A549 (cell line): ENCODE measurements at regions not wholly inside any gene's neighbourhood (a gene's known extent, or its start where the extent isn't known, plus 50 kb on each side); places are given as distances from the start of the nearest gene placed in this dataset.

ENCODE experiments used
- ATAC-seq, 2 experiments: fragments of 200-7000 bp in 1 of 2; fragments of >200 bp in 1 of 2; cut with Nextera tagmentation in 1 of 2; cut with Tn5 transposase in 1 of 2; 3 replicates each; pipeline versions ENCODE4 v1.8.0 to v1.9.1; 2018 to 2020; ENCODE audit warnings: mild to moderate bottlenecking in 1 of 2, moderate library complexity in 1 of 2
- CTCF ChIA-PET: fragments of 300-600 bp; sonication (Branson Sonifier 250); formaldehyde crosslinking; extraction: SDS; loops from one replicate; lab custom pipeline; 2021; ENCODE audit warnings: antibody characterized with exemption, inconsistent platforms; lab: Yijun Ruan, JAX
- POLR2A ChIA-PET: fragments of 350-600 bp; formaldehyde crosslinking; extraction: SDS; loops from one replicate; lab custom pipeline; 2021; ENCODE audit warnings: antibody characterized with exemption, inconsistent platforms; lab: Yijun Ruan, JAX
- DNase-seq, 2 experiments: peaks; one replicate each; pipeline versions ENCODE4 v3.0.0 to v3.0.0-alpha.2; 2011 to 2016; ENCODE audit warnings: low read depth in 1 of 2, low spot score in 1 of 2
- FAIRE-seq: peaks from 2 replicates; lab custom pipeline; 2011; peaks lifted over from hg19 to GRCh38; lab: Jason Lieb, UNC
- H3K27ac ChIP-seq, 2 experiments: fragments of >200 bp; sonication (Bioruptor Twin); formaldehyde crosslinking; 3 replicates each; pipeline ENCODE4 v1.5.1; 2016 to 2017
- H3K4me1 ChIP-seq: fragments of >200 bp; sonication (Bioruptor Twin); formaldehyde crosslinking; 3 replicates; pipeline ENCODE4 v1.6.1; 2016
- H3K4me2 ChIP-seq: fragments of >200 bp; sonication (Bioruptor Twin); formaldehyde crosslinking; 3 replicates; pipeline ENCODE4 v1.6.1; 2016
- H3K4me3 ChIP-seq: fragments of >200 bp; sonication (Bioruptor Twin); formaldehyde crosslinking; 3 replicates; pipeline ENCODE4 v1.5.1; 2016
- H3K9me3 ChIP-seq: fragments of >200 bp; sonication (Bioruptor Twin); formaldehyde crosslinking; 3 replicates; pipeline ENCODE4 v1.6.1; 2016
- BHLHE40 ChIP-seq: IDR thresholded peaks from 2 replicates; pipeline ENCODE4 v1.6.1; 2012; ENCODE audit warnings: low read depth, low read length, inconsistent platforms
- CBX2 ChIP-seq: fragments of 200-600 bp; sonication (generic); IDR thresholded peaks from 2 replicates; pipeline ENCODE4 v1.6.1; 2016; ENCODE audit warnings: low read depth, mild to moderate bottlenecking, borderline replicate concordance
- EHF ChIP-seq: fragments of 250-450 bp; sonication (Bioruptor Pico); IDR thresholded peaks from 2 replicates; pipeline ENCODE4 v1.5.0; 2020; ENCODE audit warnings: mild to moderate bottlenecking
- ESRRA ChIP-seq: fragments of 150-350 bp; IDR thresholded peaks from 2 replicates; pipeline ENCODE4 v1.6.1; 2014; ENCODE audit warnings: mild to moderate bottlenecking, low read length, borderline replicate concordance
- FOSL2 ChIP-seq, 2 experiments: fragments of 450-650 bp in 1 of 2; fragments of >200 bp in 1 of 2; sonication (Bioruptor Twin) in 1 of 2; formaldehyde crosslinking; IDR thresholded peaks; 2 replicates each; pipeline versions ENCODE4 v1.5.0 to v1.6.1; 2016 to 2020; ENCODE audit warnings: mild to moderate bottlenecking in 1 of 2, moderate library complexity in 1 of 2
- HDAC2 ChIP-seq: fragments of 200-600 bp; sonication (generic); IDR thresholded peaks from 2 replicates; pipeline ENCODE4 v1.6.1; 2016
- HEYL ChIP-seq: fragments of 250-450 bp; sonication (Bioruptor Pico); IDR thresholded peaks from 2 replicates; pipeline ENCODE4 v1.8.0; 2021; ENCODE audit warnings: mild to moderate bottlenecking, moderate library complexity
- HOXB13 ChIP-seq: fragments of 250-450 bp; sonication (Bioruptor Pico); IDR thresholded peaks from 2 replicates; pipeline ENCODE4 v1.5.0; 2020; ENCODE audit warnings: low read depth, mild to moderate bottlenecking, moderate library complexity
- JUN ChIP-seq, 2 experiments: fragments of >200 bp; sonication (Bioruptor Twin); formaldehyde crosslinking; IDR thresholded peaks; 2 replicates in 1 of 2; 3 replicates in 1 of 2; pipeline ENCODE4 v1.6.1; 2016 to 2017
- KDM5A ChIP-seq: fragments of 200-600 bp; sonication (generic); IDR thresholded peaks from 2 replicates; pipeline ENCODE4 v1.6.1; 2016; ENCODE audit warnings: antibody characterized with exemption, mild to moderate bottlenecking
- MYC ChIP-seq: IDR thresholded peaks from 2 replicates; pipeline ENCODE4 v1.6.1; 2012; ENCODE audit warnings: mild to moderate bottlenecking, inconsistent platforms, low read length, improper control_type of control experiment, borderline replicate concordance
- NPAS2 ChIP-seq: fragments of 250-450 bp; sonication (Bioruptor Pico); IDR thresholded peaks from 2 replicates; pipeline ENCODE4 v1.8.0; 2022; ENCODE audit warnings: mild to moderate bottlenecking, moderate library complexity, borderline replicate concordance
- RAD21 ChIP-seq, 2 experiments: fragments of >200 bp in 1 of 2; sonication (Bioruptor Twin) in 1 of 2; formaldehyde crosslinking in 1 of 2; IDR thresholded peaks in 1 of 2; conservative IDR thresholded peaks in 1 of 2; 2 replicates in 1 of 2; 3 replicates in 1 of 2; pipeline ENCODE4 v1.6.1; 2012 to 2018; ENCODE audit warnings: inconsistent platforms in 1 of 2
- RARB ChIP-seq: fragments of 250-450 bp; sonication (Bioruptor Pico); IDR thresholded peaks from 2 replicates; pipeline ENCODE4 v1.8.0; 2021; ENCODE audit warnings: mild to moderate bottlenecking, moderate library complexity
- RCOR1 ChIP-seq: fragments of 150-350 bp; IDR thresholded peaks from 2 replicates; pipeline ENCODE4 v1.6.1; 2014; ENCODE audit warnings: antibody characterized with exemption, low read length, low read depth
- RFX5 ChIP-seq: fragments of 450-650 bp; IDR thresholded peaks from 2 replicates; pipeline ENCODE4 v1.7.1; 2014; ENCODE audit warnings: antibody characterized with exemption, mild to moderate bottlenecking, moderate library complexity
- TFCP2L1 ChIP-seq: fragments of 250-450 bp; sonication (Bioruptor Pico); IDR thresholded peaks from 2 replicates; pipeline ENCODE4 v1.5.0; 2021; ENCODE audit warnings: mild to moderate bottlenecking
- TP53 ChIP-seq: fragments of 250-450 bp; sonication (Bioruptor Pico); IDR thresholded peaks from 2 replicates; pipeline ENCODE4 v1.5.0; 2021; ENCODE audit warnings: mild to moderate bottlenecking, moderate library complexity
- ZNF302 ChIP-seq: fragments of 250-450 bp; sonication (Bioruptor Pico); IDR thresholded peaks from 2 replicates; pipeline ENCODE4 v1.9.0; 2021; ENCODE audit warnings: inconsistent platforms, mild to moderate bottlenecking, moderate library complexity
- ZSCAN20 ChIP-seq: fragments of 250-450 bp; sonication (Bioruptor Pico); IDR thresholded peaks from 2 replicates; pipeline ENCODE4 v1.8.0; 2022; ENCODE audit warnings: mild to moderate bottlenecking, moderate library complexity
- WGBS: methylation state at CpG from one replicate; pipeline ENCODE4 v1.1.6; 2017; ENCODE audit errors: missing lambda C conversion rate; 5-methylcytosine and 5-hydroxymethylcytosine counted together
- TF ChIP-seq, protein P1 (sequence below): fragments of 450-650 bp; IDR thresholded peaks from 2 replicates; pipeline ENCODE4 v1.6.1; 2014; ENCODE audit warnings: antibody characterized with exemption
- TF ChIP-seq, protein P2 (sequence below): fragments of 250-450 bp; sonication (Bioruptor Pico); IDR thresholded peaks from 2 replicates; pipeline ENCODE4 v1.5.0; 2021; ENCODE audit warnings: mild to moderate bottlenecking, moderate library complexity, borderline replicate concordance

DNA sequence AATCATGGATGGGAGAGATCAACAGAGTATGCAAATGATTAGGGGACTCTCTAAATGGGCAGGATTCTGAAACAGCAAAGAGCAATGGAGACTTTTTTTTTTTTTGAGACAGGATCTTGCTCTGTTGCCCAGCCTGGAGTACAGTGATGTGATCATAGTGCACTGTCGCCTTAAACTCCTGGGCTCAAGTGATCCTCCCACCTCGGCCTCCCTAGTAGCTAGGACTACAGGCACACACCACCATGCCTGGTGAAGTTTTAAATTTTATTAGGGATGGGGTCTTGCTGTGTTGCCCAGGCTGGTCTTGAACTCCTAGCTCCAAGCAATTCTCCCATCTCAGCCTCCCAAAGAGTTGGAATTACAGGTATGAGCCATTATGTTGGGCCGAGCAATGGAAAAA is 255.0 kb upstream of the ZFHX3 start:
- Histone ChIP-seq H3K27ac (no peak overlapping the region), H3K4me1 (no peaks in the 10 kb centered on the region), H3K4me2 (no peak overlapping the region), H3K4me3 (no peak overlapping the region), H3K9me3 (no peaks in the 10 kb centered on the region)
- no peak for DNase-seq
- no peak for ATAC-seq
- POLR2A ChIA-PET: no interaction called here
- WGBS: 14% methylated on average over 3 of the region's 3 CpGs
- no peak for FAIRE-seq
- TF ChIP-seq HOXB13 (CRISPR knock-in tag): no peak
- no peak for TF ChIP-seq RAD21 (conservative IDR thresholded peaks at IDR 0.05 in 1 of 2, IDR thresholded peaks at IDR 0.05 in 1 of 2)
- TF ChIP-seq, all 56 proteins: peak for 0
- CTCF ChIA-PET: no interaction called here

DNA sequence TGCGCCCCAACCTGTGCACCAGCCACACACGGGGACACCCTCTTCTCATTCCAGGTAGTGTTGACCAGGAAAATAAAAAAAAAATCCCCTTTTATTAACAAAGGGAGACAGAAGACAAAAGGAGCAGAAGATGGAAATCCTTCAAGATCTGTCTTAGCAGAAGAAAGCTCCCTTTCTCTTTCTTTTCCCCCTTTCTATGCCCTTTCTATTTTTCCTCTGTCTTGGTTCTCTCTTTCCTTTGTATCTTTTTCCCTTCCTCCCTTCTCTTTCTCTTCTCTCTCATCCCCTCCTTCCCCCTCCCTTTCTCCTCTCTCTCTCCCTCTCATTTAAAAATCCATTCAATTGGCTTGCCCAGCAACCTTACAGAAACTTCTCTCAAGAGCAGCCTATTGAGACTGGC is 254.1 kb upstream of the ZFHX3 start:
- ATAC-seq: no peak
- 3% methylated on average over 2 of the region's 2 CpGs for WGBS
- DNase-seq: no peak
- Histone ChIP-seq H3K4me3 (no peak overlapping the region), H3K9me3 (no peaks in the 10 kb centered on the region)
- CTCF ChIA-PET: no interaction called here
- TF ChIP-seq ZSCAN20 (CRISPR knock-in tag): no peak
- TF ChIP-seq, all 56 proteins: peak for 0
- Histone ChIP-seq H3K27ac (no peak overlapping the region), H3K4me1 (no peaks in the 10 kb centered on the region), H3K4me2 (no peak overlapping the region)
- POLR2A ChIA-PET: no interaction called here
- FAIRE-seq: no peak

DNA sequence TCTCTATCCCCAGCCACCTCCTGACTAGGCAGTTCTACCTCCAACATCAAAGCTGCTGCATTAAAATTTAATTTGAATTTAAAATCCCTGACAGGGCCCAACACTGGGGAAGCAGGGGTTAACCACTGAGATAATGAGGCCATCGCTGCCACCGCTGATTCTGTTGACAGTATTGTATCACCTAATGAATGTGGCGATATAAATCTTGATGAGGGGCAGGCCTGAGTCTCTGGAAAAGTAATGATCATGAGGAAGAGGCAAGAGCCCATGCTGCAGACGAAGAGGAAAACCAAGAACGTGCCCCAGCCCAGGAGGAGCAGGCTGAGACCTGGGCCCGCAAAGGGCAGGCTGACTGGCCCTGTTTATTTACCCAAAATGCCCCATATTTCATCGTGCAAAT is 251.4 kb upstream of the ZFHX3 start:
- POLR2A ChIA-PET: no interaction called here
- 46% methylated on average over 7 of the region's 7 CpGs for WGBS
- ATAC-seq (no peak), DNase-seq (no peak), FAIRE-seq (no peak)
- no peak for TF ChIP-seq BHLHE40
- no peak for TF ChIP-seq EHF (CRISPR knock-in tag)
- TF ChIP-seq, protein P1, sequence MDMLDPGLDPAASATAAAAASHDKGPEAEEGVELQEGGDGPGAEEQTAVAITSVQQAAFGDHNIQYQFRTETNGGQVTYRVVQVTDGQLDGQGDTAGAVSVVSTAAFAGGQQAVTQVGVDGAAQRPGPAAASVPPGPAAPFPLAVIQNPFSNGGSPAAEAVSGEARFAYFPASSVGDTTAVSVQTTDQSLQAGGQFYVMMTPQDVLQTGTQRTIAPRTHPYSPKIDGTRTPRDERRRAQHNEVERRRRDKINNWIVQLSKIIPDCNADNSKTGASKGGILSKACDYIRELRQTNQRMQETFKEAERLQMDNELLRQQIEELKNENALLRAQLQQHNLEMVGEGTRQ: no peak
- no peak for TF ChIP-seq KDM5A
- no peak for TF ChIP-seq RCOR1
- no peak for TF ChIP-seq HOXB13 (CRISPR knock-in tag)
- TF ChIP-seq HEYL: no peak
- no peak for TF ChIP-seq JUN (IDR thresholded peaks at IDR 0.05)
- TF ChIP-seq ESRRA: no peak
- TF ChIP-seq RARB (CRISPR knock-in tag): no peak
- TF ChIP-seq ZNF302 (CRISPR knock-in tag): no peak
- no peak for TF ChIP-seq TFCP2L1 (CRISPR knock-in tag)
- TF ChIP-seq, protein P2, sequence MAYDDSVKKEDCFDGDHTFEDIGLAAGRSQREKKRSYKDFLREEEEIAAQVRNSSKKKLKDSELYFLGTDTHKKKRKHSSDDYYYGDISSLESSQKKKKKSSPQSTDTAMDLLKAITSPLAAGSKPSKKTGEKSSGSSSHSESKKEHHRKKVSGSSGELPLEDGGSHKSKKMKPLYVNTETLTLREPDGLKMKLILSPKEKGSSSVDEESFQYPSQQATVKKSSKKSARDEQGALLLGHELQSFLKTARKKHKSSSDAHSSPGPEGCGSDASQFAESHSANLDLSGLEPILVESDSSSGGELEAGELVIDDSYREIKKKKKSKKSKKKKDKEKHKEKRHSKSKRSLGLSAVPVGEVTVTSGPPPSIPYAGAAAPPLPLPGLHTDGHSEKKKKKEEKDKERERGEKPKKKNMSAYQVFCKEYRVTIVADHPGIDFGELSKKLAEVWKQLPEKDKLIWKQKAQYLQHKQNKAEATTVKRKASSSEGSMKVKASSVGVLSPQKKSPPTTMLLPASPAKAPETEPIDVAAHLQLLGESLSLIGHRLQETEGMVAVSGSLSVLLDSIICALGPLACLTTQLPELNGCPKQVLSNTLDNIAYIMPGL (CRISPR knock-in tag): no peak
- no peak for TF ChIP-seq CBX2
- no peak for TF ChIP-seq NPAS2 (CRISPR knock-in tag)
- TF ChIP-seq MYC: no peak
- no peak for TF ChIP-seq TP53 (CRISPR knock-in tag)
- no peak for TF ChIP-seq FOSL2 (IDR thresholded peaks at IDR 0.05)
- TF ChIP-seq FOSL2 (CRISPR knock-in tag; IDR thresholded peaks at IDR 0.05): no peak
- TF ChIP-seq RFX5: no peak
- no peak for TF ChIP-seq HDAC2
- Histone ChIP-seq H3K9me3 (no peaks in the 10 kb centered on the region), H3K4me1 (no peaks in the 10 kb centered on the region), H3K4me3 (no peak overlapping the region), H3K4me2 (no peak overlapping the region), H3K27ac (no peak overlapping the region)
- CTCF ChIA-PET: interaction anchor here (1.2 to 1.3 kb wide), 2 partner anchors 11 to 26 kb away, joined by 4 to 5 read pairs; no protein-coding TSS in a partner anchor
